IMR-90 (cell line): ENCODE measurements at regions not wholly inside any gene's neighbourhood (a gene's known extent, or its start where the extent isn't known, plus 50 kb on each side); places are given as distances from the start of the nearest gene placed in this dataset.
"Not testable (repeated sequence)": the region's sequence is repeated elsewhere in the genome, so short reads cannot be mapped to it uniquely, and the experiment has no call there.

Source experiments
- FOS ChIP-seq: fragments of 150-350 bp; IDR thresholded peaks from 2 replicates; pipeline ENCODE4 v1.6.1; 2016; ENCODE audit warnings: low read depth, low read length
- MAFK ChIP-seq: IDR thresholded peaks from 2 replicates; pipeline ENCODE4 v1.6.1; 2012; ENCODE audit warnings: low read depth, low read length, improper control_type of control experiment
- MXI1 ChIP-seq: IDR thresholded peaks from 2 replicates; pipeline ENCODE4 v1.6.1; 2012; ENCODE audit warnings: low read depth, mild to moderate bottlenecking, low read length, moderate library complexity, borderline replicate concordance
- POLR2A ChIP-seq: IDR thresholded peaks from 2 replicates; pipeline ENCODE4 v1.6.1; 2012; ENCODE audit warnings: mild to moderate bottlenecking, low read depth, low read length
- RAD21 ChIP-seq: IDR thresholded peaks from 2 replicates; pipeline ENCODE4 v1.6.1; 2012; ENCODE audit warnings: low read length, improper control_type of control experiment
- RCOR1 ChIP-seq: IDR thresholded peaks from 2 replicates; pipeline ENCODE4 v1.6.1; 2012; ENCODE audit warnings: mild to moderate bottlenecking, low read length, improper control_type of control experiment; ENCODE audit not compliant: insufficient replicate concordance
- RFX5 ChIP-seq: IDR thresholded peaks from 2 replicates; pipeline ENCODE4 v1.8.0; 2012; ENCODE audit warnings: low read depth, mild to moderate bottlenecking, low read length, moderate library complexity
- TF ChIP-seq, protein P1 (sequence below): conservative IDR thresholded peaks from 2 replicates; pipeline ENCODE4 v1.5.1; 2012; ENCODE audit warnings: mild to moderate bottlenecking, low read depth, low read length, improper control_type of control experiment

DNA sequence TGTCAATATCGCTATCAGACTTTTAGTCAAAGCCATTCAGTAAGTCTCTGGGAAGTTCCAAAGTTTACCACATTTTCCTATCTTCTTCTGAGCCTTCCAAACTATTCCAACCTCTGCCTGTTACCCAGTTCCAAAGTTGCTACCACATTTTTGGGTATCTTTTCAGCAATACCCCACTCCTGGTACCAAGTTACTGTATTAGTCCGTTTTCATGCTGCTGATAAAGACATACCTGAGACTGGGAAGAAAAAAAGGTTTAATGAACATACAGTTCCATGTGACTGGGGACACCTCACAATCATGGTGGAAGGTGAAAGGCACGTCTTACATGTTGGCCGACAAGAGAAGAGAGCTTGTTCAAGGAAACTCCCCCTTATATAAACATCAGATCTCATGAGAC lies 307.2 kb downstream of the OXSM start:
- TF ChIP-seq, protein P1, sequence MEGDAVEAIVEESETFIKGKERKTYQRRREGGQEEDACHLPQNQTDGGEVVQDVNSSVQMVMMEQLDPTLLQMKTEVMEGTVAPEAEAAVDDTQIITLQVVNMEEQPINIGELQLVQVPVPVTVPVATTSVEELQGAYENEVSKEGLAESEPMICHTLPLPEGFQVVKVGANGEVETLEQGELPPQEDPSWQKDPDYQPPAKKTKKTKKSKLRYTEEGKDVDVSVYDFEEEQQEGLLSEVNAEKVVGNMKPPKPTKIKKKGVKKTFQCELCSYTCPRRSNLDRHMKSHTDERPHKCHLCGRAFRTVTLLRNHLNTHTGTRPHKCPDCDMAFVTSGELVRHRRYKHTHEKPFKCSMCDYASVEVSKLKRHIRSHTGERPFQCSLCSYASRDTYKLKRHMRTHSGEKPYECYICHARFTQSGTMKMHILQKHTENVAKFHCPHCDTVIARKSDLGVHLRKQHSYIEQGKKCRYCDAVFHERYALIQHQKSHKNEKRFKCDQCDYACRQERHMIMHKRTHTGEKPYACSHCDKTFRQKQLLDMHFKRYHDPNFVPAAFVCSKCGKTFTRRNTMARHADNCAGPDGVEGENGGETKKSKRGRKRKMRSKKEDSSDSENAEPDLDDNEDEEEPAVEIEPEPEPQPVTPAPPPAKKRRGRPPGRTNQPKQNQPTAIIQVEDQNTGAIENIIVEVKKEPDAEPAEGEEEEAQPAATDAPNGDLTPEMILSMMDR: not testable (repeated sequence)
- TF ChIP-seq RAD21, MAFK, RFX5, POLR2A, FOS, RCOR1, MXI1: not testable (repeated sequence)
